ENCODE measurements at regions not wholly inside any gene's neighbourhood (a gene's known extent, or its start where the extent isn't known, plus 50 kb on each side); places are given as distances from the start of the nearest gene placed in this dataset.

GRCh38 chr2:41488888-41489287 lies 558.9 kb upstream of the PKDCC start:
- TF ChIP-seq, protein P1, sequence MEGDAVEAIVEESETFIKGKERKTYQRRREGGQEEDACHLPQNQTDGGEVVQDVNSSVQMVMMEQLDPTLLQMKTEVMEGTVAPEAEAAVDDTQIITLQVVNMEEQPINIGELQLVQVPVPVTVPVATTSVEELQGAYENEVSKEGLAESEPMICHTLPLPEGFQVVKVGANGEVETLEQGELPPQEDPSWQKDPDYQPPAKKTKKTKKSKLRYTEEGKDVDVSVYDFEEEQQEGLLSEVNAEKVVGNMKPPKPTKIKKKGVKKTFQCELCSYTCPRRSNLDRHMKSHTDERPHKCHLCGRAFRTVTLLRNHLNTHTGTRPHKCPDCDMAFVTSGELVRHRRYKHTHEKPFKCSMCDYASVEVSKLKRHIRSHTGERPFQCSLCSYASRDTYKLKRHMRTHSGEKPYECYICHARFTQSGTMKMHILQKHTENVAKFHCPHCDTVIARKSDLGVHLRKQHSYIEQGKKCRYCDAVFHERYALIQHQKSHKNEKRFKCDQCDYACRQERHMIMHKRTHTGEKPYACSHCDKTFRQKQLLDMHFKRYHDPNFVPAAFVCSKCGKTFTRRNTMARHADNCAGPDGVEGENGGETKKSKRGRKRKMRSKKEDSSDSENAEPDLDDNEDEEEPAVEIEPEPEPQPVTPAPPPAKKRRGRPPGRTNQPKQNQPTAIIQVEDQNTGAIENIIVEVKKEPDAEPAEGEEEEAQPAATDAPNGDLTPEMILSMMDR (IDR thresholded peaks at IDR 0.05), result no peak
- no peak for TF ChIP-seq POLR2A (IDR thresholded peaks at IDR 0.05)
- Histone ChIP-seq H3K4me1 (no peaks in the 10 kb centered on the region), H3K9me3 (peaks cover 0 to 7% (median 2%) of the 10 kb centered on the region in 3 donors), H3K4me3 (no peak overlapping the region), H3K27ac (no peak overlapping the region), H3K27me3 (no peaks in the 10 kb centered on the region), H3K36me3 (no peaks in the 10 kb centered on the region)
- DNase-seq, result no peak
- intact Hi-C loops (cut with DNase I), result no loop called here

- no peak overlapping the region for H3K4me3 ChIP-seq
- no peak for TF ChIP-seq POLR2A (IDR thresholded peaks at IDR 0.05)
- TF ChIP-seq, protein P1 (IDR thresholded peaks at IDR 0.05), result no peak
- no peaks in the 10 kb centered on the region for H3K4me1 ChIP-seq
- H3K9me3 ChIP-seq, result peaks cover 0 to 15% (median 9%) of the 10 kb centered on the region in 3 donors
- no peaks in the 10 kb centered on the region for H3K36me3 ChIP-seq
- intact Hi-C loops (cut with DNase I), result no loop called here
- DNase-seq, result no peak
- H3K27me3 ChIP-seq, result no peaks in the 10 kb centered on the region
- no peak overlapping the region for H3K27ac ChIP-seq
Measured at GRCh38 chr2:41489638-41490037, 558.2 kb upstream of the PKDCC start.

- no peaks in the 10 kb centered on the region for H3K36me3 ChIP-seq
- no peak for TF ChIP-seq POLR2A (IDR thresholded peaks at IDR 0.05)
- TF ChIP-seq, protein P1 (IDR thresholded peaks at IDR 0.05), result no peak
- no peak overlapping the region for H3K27ac ChIP-seq
- no peaks in the 10 kb centered on the region for H3K27me3 ChIP-seq
- WGBS, 2 donors, result 72 to 74% methylated on average over 4 to 5 of the region's 5 CpGs
- no peaks in the 10 kb centered on the region for H3K4me1 ChIP-seq
- DNase-seq, result no peak
- no peak overlapping the region for H3K4me3 ChIP-seq
- peaks cover 0 to 49% (median 29%) of the 10 kb centered on the region in 3 donors for H3K9me3 ChIP-seq
- intact Hi-C loops (cut with DNase I), result no loop called here
Measured at GRCh38 chr2:41495050-41495449, 552.8 kb upstream of the PKDCC start.

DNA sequence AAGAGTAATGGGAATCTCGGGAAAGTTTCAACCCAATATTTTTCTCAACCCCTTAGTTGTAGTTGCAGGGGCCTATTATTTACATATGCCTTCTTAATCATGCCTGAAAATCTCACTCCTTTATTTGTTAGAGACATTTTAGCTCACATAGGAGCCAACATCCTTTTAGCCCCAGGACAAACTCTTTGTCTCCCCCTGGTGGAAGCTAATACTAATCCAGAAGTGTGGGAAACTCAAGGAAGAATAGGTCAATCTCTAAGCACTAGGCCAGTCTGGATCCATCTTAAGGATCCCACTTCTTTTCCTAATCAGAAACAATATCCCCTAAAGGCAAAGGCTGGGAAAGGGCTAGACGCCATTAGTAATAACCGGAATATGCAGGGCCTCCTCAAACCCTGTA lies 550.9 kb upstream of the PKDCC start:
- no peak overlapping the region for H3K27ac ChIP-seq
- TF ChIP-seq, protein P1 (IDR thresholded peaks at IDR 0.05), result no peak
- TF ChIP-seq POLR2A (IDR thresholded peaks at IDR 0.05), result no peak
- no peaks in the 10 kb centered on the region for H3K36me3 ChIP-seq
- intact Hi-C loops (cut with DNase I), result no loop called here
- DNase-seq, result no peak
- H3K4me1 ChIP-seq, result no peaks in the 10 kb centered on the region
- H3K4me3 ChIP-seq, result no peak overlapping the region
- peaks cover 0 to 62% (median 29%) of the 10 kb centered on the region in 3 donors for H3K9me3 ChIP-seq
- WGBS, 2 donors, result 90% methylated on average over 3 of the region's 3 CpGs
- no peaks in the 10 kb centered on the region for H3K27me3 ChIP-seq

DNA sequence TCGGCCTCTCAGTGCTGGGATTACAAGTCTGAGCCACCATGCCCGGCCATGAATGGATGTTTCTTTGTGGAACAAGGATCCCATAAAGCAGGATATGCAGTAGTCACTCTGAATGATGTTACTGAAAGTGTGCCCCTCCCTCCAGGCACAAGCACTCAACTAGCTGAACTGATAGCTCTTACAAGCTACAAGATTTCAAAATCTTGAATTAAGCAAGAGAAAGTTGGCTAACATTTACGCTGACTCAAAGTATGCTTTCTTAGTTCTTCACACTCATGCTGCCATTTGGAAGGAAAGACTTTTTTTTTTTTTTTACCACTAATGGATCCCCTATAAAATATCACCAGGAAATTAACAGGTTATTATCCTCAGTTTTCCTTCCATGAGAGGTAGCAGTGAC lies 549.0 kb upstream of the PKDCC start:
- intact Hi-C loops (cut with DNase I), result no loop called here
- H3K4me3 ChIP-seq, result no peak overlapping the region
- 79 to 91% methylated on average over 2 to 3 of the region's 3 CpGs for whole genome bisulfite sequencing, 2 donors
- TF ChIP-seq, protein P1 (IDR thresholded peaks at IDR 0.05), result no peak
- no peak for TF ChIP-seq POLR2A (IDR thresholded peaks at IDR 0.05)
- H3K36me3 ChIP-seq, result no peaks in the 10 kb centered on the region
- DNase-seq, result no peak
- no peaks in the 10 kb centered on the region for H3K4me1 ChIP-seq
- peaks cover 0 to 56% (median 28%) of the 10 kb centered on the region in 3 donors for H3K9me3 ChIP-seq
- H3K27ac ChIP-seq, result no peak overlapping the region
- no peaks in the 10 kb centered on the region for H3K27me3 ChIP-seq

All from esophagus squamous epithelium (tissue), 5 donors.